Psoas muscle (tissue), 7 donors: ENCODE measurements at regions not wholly inside any gene's neighbourhood (a gene's known extent, or its start where the extent isn't known, plus 50 kb on each side); places are given as distances from the start of the nearest gene placed in this dataset.

Experiments
- ATAC-seq, 4 donors: fragments of 200-7000 bp; cut with Tn5 transposase; one replicate each; pipeline ENCODE4 v1.9.1; 2020; ENCODE audit warnings: moderate library complexity in 3 of 4, mild to moderate bottlenecking in 2 of 4
- DNase-seq, 2 donors: peaks; one replicate each; pipeline ENCODE4 v3.0.0-alpha.2; 2020
- H3K27ac ChIP-seq: fragments of 200-600 bp; one replicate; pipeline ENCODE4 v1.8.0; 2022
- H3K27me3 ChIP-seq, 3 donors: fragments of 200-600 bp in 1 of 3; one replicate each; pipeline versions ENCODE4 v1.6.1 to v1.8.0; 2013 to 2022; ENCODE audit warnings: low read length in 2 of 3, mild to moderate bottlenecking in 2 of 3, moderate library complexity in 1 of 3; ENCODE audit not compliant: insufficient read depth in 3 of 3
- H3K36me3 ChIP-seq, 2 donors: fragments of 200-600 bp in 1 of 2; one replicate each; pipeline versions ENCODE4 v1.6.1 to v1.8.0; 2013 to 2022; ENCODE audit warnings: low read depth in 1 of 2, mild to moderate bottlenecking in 1 of 2, moderate library complexity in 1 of 2; ENCODE audit not compliant: insufficient read depth in 1 of 2
- H3K4me1 ChIP-seq: fragments of 200-600 bp; one replicate; pipeline ENCODE4 v1.8.0; 2022
- H3K4me3 ChIP-seq: fragments of 200-600 bp; one replicate; pipeline ENCODE4 v1.8.0; 2022; ENCODE audit warnings: mild to moderate bottlenecking
- H3K9me3 ChIP-seq: fragments of 200-600 bp; one replicate; pipeline ENCODE4 v1.8.0; 2022
- CTCF ChIP-seq: fragments of 200-600 bp; IDR thresholded peaks from one replicate; pipeline ENCODE4 v1.8.0; 2022; ENCODE audit warnings: antibody characterized with exemption
- WGBS, 3 donors: extraction: QIAGEN DNeasy Blood & Tissue Kit; methylation state at CpG; one replicate each; pipeline versions ENCODE4 v1.1.6 to v1.1.7; 2013; 5-methylcytosine and 5-hydroxymethylcytosine counted together
- intact Hi-C, 2 donors: fragments of 100-400 bp; cut with DNase I; formaldehyde crosslinking; loops; one replicate each; pipeline versions ENCODE4 v1.11.0 to v1.14.2; 2022
- donor health status: healthy with polysubstance abuse.
- donor health status: DM: no; HTN: no; CAD: no; lungs with moderate emphysema.
- donor health status: Bipolar disorder and iron deficiency.
- donor health status: healthy.
- donor health status: DM: yes; HTN: yes; CAD: no.
- donor health status: DM: no; HTN: no; CAD: no.
- donor health status: DM: yes; HTN: yes; CAD: no.

- TF ChIP-seq CTCF = no peak
- H3K36me3 ChIP-seq = no peaks in the 10 kb centered on the region
- intact Hi-C loops = no loop called here
- no peak overlapping the region for H3K27ac ChIP-seq
- no peaks in the 10 kb centered on the region for H3K27me3 ChIP-seq
- no peaks in the 10 kb centered on the region for H3K9me3 ChIP-seq
- H3K4me3 ChIP-seq = no peak overlapping the region
- ATAC-seq (no peak), DNase-seq (no peak)
- no peaks in the 10 kb centered on the region for H3K4me1 ChIP-seq
Measured at GRCh38 chr6:1015825-1016224, 296.1 kb upstream of the FOXQ1 start.

DNA sequence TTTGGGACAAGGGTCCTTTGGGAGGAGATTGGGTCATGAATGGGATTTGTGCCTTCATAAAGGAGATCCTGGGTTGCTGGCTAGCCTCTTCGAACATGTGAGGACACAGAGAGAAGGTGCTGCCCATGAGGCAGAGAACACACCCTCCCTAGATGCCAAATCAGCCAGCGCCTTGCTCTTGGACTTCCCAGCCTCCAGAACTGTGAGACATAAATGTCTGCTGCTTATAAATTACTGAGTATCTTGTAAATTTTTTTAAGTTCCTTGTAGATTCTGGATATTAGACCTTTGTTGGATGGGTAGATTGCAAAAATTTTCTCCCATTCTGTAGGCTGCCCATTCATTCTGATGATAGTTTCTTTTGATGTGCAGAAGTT, 297.5 kb upstream of the FOXQ1 start:
- 35 to 41% (median 40%) methylated on average over 2 of the region's 2 CpGs for WGBS, 3 donors
- TF ChIP-seq CTCF = no peak
- intact Hi-C loops = no loop called here

GRCh38 chr6:1013656-1014430, 298.1 kb upstream of the FOXQ1 start:
- ATAC-seq = no peak
- WGBS, 3 donors = 71 to 75% (median 73%) methylated on average over 7 of the region's 7 CpGs
- Histone ChIP-seq H3K36me3 (no peaks in the 10 kb centered on the region), H3K4me3 (no peak overlapping the region), H3K27me3 (no peaks in the 10 kb centered on the region), H3K9me3 (no peaks in the 10 kb centered on the region), H3K27ac (no peak overlapping the region), H3K4me1 (no peaks in the 10 kb centered on the region)
- DNase-seq = no peak
- intact Hi-C loops = no loop called here
- no peak for TF ChIP-seq CTCF

More for the DNA sequence above, 297.5 kb upstream of the FOXQ1 start:
- no peak overlapping the region for H3K27ac ChIP-seq
- DNase-seq (no peak), ATAC-seq (no peak)
- no peaks in the 10 kb centered on the region for H3K36me3 ChIP-seq
- H3K27me3 ChIP-seq = no peaks in the 10 kb centered on the region
- no peaks in the 10 kb centered on the region for H3K9me3 ChIP-seq
- H3K4me1 ChIP-seq = no peaks in the 10 kb centered on the region
- no peak overlapping the region for H3K4me3 ChIP-seq

DNA sequence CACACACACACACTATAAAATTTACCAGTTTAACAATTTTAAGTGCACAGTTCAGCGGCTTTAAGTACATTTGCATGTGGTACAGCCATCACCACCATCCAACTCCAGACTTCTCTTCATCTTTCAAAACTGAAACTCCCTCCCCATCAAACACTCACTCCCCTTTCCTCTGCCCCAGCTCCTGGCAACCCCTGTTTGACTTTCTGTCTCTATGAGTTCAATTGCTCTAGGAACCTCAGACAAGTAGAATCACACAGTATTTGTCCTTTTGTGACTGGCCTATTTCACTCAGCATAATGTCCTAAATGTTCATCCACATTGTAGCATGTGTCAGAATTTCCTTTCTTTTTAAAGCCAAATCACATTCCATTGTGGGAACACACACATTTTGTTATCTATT, 302.8 kb upstream of the FOXQ1 start:
- no peaks in the 10 kb centered on the region for H3K9me3 ChIP-seq
- no peak for ATAC-seq
- H3K4me1 ChIP-seq = no peaks in the 10 kb centered on the region
- WGBS, 3 donors = 87 to 96% (median 96%) methylated on average over 1 of the region's 1 CpG
- intact Hi-C loops = no loop called here
- DNase-seq = no peak
- peaks cover 0 to 2% (median 0%) of the 10 kb centered on the region in 3 donors for H3K27me3 ChIP-seq
- H3K36me3 ChIP-seq = no peaks in the 10 kb centered on the region
- no peak for TF ChIP-seq CTCF
- H3K4me3 ChIP-seq = no peak overlapping the region
- no peak overlapping the region for H3K27ac ChIP-seq

- ATAC-seq (no peak), DNase-seq (no peak)
- Histone ChIP-seq H3K27ac (no peak overlapping the region), H3K27me3 (peaks cover 0 to 2% (median 0%) of the 10 kb centered on the region in 3 donors), H3K4me1 (no peaks in the 10 kb centered on the region), H3K9me3 (no peaks in the 10 kb centered on the region), H3K36me3 (no peaks in the 10 kb centered on the region), H3K4me3 (no peak overlapping the region)
- no peak for TF ChIP-seq CTCF
- intact Hi-C loops = no loop called here
- 63 to 76% (median 74%) methylated on average over 4 of the region's 4 CpGs for WGBS, 3 donors
Measured at GRCh38 chr6:1007159-1007558, 304.7 kb upstream of the FOXQ1 start.
